ENCODE measurements at regions not wholly inside any gene's neighbourhood (a gene's known extent, or its start where the extent isn't known, plus 50 kb on each side); places are given as distances from the start of the nearest gene placed in this dataset.

DNA sequence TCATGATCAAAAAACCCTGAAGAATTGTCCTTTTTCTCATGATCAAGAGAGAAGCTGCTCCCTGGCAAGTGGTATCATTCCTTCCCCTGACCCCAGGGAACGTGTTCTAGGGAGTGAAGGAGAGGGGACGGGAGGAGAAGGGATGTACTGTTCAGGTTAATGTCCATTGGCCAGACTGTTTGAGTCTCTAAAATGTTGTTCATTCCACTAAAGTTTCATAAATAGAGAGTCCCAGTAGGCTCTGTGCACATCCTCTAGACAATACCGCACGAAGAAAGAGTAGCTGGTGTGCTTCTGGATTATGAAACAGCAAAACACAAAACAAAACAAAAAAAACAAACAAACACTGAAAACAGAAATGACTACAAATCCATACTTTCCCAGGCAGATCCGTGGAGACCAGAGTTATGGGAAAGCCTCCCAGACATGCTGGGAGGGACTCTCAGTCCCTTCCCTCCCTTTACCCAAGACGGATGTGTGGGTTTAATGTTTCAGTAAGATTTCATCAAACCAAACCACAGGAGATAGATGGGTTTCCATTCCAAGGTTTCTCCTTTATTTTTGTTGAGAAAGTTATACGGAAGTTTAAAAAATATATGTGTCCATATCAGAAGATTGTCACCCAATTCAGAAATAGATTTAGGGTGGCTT lies 66.5 kb upstream of the TNS3 start:
- ATAC-seq (peak; percentile 66), DNase-seq (no peak)
- intact Hi-C loops (cut with micrococcal nuclease): no loop called here

DNA sequence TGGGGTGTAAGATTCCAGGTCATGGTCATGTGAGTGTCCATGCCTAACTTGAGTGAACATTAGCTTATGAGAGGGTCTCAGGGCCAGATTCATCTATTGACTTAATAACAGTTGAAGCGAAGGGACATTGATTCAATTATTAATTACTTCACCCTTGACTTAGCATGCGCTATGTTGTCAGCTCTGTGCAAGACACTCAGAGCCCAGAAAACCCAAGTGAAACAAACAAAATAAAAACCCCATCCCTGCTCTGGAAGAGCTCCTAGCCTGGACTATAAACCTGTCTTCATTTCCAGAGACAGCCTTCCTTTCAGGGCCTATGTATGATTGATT lies 66.0 kb upstream of the TNS3 start:
- ATAC-seq (no peak), DNase-seq (no peak)
- intact Hi-C loops (cut with micrococcal nuclease): no loop called here

DNA sequence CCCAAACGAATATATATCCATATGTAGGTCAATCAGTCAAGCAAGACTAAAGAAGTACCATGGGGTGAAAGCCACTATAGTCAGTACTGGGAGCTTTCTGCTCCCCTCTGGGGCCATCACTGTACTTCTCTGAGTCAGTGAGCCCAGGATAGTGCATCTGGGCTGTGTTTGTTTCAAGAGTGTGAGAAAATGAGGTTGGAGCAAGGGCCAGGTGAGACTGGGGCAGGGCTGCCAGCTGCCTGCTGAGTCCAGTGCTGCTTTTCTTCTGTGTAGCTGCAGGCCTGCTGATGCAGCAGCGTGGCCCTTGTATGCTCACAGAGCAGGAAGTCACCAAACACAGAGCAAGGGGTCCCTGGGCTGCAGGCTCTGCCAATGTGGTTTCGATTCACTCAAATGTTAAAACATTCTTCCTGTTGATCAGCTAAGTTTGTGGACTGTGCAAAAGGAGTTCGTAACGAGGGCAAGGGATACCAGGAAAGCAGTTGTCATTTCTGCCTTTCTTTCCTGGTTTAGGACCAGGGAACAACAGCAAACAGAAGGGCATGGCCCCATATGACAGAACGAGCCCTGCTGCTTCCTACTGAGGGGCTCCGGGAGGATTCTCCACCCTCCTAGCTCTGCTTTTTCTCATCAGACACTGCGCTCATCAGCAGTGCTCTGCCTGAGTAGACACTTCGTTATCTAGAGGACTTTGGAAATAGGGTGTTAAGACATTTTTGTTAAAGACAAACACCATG lies 65.4 kb upstream of the TNS3 start:
- DNase-seq: no peak
- intact Hi-C loops (cut with micrococcal nuclease): no loop called here
- peak; percentile 41 for ATAC-seq

DNA sequence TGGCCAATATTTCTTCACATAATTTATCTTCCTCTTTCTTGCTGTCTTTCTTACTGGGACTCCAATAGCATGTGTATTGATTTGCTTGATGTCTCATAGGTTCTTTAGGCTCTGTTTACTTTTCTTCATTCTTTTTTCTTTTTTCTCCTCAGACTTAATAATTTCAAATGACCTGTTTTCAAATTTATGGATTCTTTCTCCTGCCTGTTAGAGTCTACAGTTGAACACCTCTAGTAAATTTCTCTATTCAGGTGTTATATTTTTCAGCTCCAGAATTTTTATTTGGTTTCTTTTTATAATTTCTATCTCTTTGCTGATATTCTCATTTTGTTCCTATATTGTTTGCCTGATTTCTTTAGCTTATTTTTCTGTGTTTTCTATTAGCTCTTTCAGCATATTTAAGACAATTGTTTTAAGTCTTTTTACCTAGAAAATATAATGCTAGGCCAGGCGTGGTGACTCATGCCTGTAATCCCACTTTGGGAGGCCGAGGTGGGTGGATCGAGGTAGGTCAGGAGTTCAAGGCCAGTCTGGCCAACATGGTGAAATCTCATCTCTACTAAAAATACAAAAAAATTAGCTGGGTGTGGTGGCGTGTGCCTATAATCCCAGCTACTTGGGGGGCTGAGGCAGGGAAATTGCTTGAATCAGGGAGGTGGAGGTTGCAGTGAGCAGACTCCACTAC lies 61.9 kb upstream of the TNS3 start:
- ATAC-seq (no peak), DNase-seq (no peak)
- intact Hi-C loops (cut with micrococcal nuclease): no loop called here

DNA sequence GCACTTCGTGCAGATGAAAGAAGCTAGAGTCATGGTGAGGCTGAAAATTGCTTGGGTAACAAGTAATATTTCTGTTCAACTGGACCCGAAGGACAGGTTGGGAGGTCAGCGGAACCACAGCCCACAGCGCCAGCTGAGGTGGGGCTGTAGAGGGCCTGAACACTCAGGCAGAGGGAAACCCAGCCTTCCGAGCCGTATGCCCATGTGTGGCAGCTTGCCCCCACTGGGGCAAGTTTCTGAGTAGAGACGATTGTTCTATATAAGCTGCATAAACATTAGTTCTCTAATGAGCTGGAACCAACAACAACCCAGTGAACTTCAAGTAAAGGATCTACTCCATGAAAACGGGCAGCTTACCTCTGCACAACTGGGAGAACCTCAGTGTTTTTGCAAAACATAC lies 58.4 kb upstream of the TNS3 start:
- intact Hi-C loops (cut with micrococcal nuclease): no loop called here
- DNase-seq: no peak
- ATAC-seq: no peak

DNA sequence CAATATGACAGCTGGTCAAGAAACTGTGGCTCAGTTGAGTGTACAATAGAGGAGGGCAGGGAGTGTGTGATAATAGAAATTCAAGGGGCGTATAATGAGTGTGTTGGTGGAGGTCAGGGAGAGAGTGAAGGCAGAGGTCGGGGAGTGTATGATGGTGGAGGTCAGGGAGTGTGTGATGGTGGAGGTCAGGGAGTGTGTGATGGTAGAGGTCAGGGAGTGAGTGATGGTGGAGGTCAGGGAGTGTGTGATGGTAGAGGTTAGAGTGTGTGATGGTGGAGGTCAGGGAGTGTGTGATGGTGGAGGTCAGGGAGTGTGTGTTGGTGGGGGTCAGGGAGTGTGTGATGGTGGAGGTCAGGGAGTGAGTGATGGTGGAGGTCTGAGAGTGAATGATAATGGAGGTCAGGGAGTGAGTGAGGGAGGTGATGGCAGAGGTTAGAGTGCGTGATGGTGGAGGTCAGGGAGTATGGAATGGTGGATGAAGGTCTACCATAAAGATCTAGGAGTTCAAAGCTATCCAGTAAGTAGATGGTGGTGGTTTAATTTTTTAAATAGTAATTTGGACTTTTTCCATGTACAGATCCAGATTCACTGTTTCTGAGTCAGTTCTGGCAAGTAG lies 57.7 kb upstream of the TNS3 start:
- no peak for ATAC-seq
- intact Hi-C loops (cut with micrococcal nuclease): no loop called here

DNA sequence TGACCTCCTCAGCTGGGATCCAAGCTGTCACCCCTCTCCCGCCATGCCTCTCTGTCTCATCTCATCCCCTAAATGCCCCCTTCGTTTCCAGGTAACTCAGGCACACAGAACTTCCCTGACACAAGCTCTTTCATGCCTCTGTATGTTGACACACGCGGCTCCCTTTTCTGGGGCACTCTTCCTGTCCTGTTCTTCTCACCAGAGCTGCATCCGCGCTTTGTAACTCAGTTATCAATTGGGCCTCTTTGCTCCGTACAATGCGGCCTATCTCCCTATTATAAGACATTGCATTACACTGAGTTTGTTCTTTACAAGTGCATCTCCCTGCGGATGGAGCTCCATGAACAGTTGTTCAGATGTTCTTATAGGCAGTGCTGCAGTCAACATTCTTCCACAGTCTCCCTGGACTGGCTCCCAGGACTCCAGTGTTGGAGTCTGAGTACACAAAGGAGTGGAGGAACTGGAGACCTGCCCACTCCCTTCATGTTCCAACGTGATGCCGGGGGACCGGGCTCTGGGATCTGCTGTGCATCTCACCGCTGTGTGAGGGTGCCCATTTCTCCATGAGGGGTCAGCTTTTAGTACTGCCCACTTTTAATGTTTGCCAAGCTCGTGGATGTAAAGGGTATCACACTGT lies 56.9 kb upstream of the TNS3 start:
- ATAC-seq: no peak
- no peak for DNase-seq
- intact Hi-C loops (cut with micrococcal nuclease): no loop called here

More for the DNA sequence above, 57.7 kb upstream of the TNS3 start:
- no peak for DNase-seq

DNA sequence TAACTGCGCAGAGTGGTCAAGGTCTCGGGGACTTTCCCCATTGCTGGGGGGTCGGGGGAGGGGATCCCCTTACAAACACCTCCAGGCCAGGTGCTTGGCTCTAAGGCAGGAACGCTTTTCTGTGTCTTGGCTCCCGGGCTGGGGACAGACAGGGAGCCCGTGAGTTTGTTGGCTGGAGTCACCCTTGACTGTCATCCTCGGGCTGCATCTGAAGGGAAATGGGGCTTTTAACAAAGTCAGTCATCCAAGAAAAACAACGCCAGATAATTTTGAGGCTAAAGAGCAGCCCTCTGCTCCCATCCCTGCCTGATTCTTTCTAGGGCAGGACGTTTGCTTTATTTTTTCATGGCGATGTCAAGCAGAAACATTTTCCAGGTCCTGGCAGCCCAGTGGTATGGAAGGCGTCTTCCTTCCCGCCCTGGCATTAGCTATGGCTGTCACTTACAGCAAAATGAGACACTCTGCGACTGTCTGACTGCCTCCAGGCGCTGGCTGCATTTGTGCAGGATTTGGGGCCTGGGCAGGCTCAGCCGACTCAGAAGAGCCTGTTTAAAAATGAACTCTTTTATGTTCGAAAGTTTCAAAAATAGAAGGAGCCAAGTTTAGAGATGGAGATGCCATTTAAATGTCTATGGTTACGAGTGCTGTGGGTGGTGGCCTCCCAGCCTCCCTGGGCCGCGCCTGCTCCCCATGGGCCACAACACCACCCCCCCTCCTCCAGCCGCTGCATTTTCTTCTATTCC lies 54.7 kb upstream of the TNS3 start:
- ATAC-seq (peak; percentile 65), DNase-seq (peak; percentile 48)
- intact Hi-C loops (cut with micrococcal nuclease): no loop called here

DNA sequence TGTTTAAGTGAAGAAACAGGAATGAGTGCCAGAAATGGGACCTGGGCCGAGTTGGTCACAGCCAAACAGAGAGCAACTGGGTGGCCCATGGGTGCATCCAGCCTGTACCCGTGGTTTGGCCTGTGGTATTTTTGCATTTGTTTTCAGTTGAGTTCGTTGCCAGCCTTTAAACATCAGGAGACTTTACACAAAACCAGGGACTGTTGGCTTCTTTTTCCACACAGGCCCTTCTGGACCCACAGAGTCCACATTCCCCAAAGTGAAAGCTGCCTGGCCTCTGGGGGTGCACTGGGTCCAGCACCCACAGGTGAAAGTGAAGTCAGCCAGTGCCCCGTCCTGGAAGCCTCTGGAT lies 54.1 kb upstream of the TNS3 start:
- intact Hi-C loops (cut with micrococcal nuclease): no loop called here
- ATAC-seq (peak; percentile 16), DNase-seq (no peak)

DNA sequence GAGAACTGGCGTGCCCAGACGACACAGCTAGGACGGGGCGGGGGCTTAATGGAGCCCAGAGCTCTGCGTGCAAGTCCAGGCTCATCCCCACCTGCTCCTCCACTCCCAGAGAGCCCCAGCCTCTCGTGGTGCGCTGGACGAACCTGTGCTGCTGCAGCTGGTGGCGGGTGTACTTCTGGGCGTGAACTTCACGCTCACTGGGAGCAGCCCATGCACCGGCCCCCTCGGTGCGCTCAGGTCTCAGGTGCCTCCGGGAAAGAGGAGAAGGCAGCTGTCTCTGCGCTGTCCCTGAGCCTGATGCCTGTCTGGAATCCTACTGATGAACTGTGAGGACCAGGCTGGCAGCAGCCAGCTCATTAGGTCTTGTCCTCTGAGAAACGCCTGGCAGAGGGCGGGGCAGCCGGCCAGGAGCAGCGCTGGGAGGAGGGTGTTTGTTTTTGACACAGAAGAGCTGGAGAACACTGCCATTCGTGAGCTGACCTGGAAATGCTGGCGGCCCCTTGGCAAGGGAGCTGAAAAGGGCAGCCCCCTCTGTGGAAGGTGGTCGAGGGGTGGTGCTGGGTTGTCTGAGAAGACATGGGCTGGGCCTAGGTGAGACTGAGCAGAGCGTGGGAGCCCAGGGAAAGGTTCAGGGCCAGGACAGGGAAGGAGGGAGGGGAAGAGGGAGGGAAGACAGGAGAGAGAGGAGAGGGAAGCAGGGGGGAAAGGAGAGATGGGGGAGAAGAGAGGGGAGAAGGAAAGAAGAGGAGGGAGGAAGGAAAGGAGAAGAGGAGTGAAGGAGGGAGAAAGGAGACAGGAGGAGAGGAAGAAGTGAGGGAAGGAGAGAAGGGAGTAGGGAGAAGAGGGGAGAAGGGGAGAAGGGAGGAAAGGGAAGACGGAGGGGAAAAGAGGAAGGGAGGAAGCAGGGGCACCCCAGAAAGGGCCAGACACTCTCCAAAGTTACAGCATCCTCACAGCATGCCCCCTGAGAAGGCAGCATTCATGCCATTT lies 53.5 kb upstream of the TNS3 start:
- peak; percentile 71 for DNase-seq
- peak; percentile 68 for ATAC-seq
- intact Hi-C loops (cut with micrococcal nuclease): no loop called here

DNA sequence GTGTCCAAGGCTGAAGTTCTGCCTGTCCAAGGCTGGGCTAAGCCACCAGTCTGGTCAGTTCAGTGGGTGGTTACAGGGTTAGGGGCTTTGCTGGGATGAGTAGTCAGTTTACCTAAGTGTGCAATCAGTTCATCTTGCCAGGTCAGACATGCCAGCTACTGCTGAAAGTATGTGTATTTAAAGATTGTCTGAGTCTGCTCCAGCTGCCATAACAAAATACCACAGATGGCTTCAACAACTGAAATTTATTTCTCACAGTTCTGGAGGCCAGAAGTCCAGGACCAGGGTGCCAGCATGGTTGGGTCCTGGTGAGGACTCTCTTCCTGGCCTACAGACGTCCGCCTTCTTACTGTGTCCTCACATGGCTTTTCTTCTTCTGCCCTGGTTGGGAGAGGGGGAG lies 52.4 kb upstream of the TNS3 start:
- no peak for ATAC-seq
- no peak for DNase-seq
- intact Hi-C loops (cut with micrococcal nuclease): no loop called here

DNA sequence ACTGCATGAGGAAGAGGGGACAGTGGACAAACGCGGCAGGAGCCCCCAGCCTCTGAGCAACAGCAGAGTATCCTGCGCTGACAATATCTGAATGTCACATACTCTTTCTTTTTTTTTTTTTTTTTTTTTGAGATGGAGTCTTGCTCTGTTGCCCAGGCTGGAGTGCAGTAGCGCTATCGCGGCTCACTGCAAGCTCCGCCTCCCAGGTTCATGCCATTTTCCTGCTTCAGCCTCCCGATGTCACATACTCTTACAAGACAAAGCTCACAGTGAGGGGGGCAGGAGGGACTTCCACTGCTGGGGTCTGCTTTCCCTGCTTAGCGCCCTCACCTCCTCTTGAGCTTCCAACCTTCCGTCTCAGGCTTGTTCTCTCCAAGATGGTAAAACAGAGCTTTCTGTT lies 51.2 kb upstream of the TNS3 start:
- DNase-seq (no peak), ATAC-seq (no peak)
- intact Hi-C loops (cut with micrococcal nuclease): no loop called here
